Erythroblast (primary cell): ENCODE measurements at regions not wholly inside any gene's neighbourhood (a gene's known extent, or its start where the extent isn't known, plus 50 kb on each side); places are given as distances from the start of the nearest gene placed in this dataset.

Experiments
- GATA1 ChIP-seq: IDR thresholded peaks from 2 replicates; pipeline ENCODE4 v1.6.1; 2011; ENCODE audit warnings: low read depth, mild to moderate bottlenecking, control low read depth, low read length, moderate library complexity
- POLR2A ChIP-seq: IDR thresholded peaks from 2 replicates; pipeline ENCODE4 v1.6.1; 2011; ENCODE audit warnings: mild to moderate bottlenecking, low read length

GRCh38 chr4:170269950-170270349 is 180.2 kb upstream of the AADAT start:
- TF ChIP-seq POLR2A (no peak), GATA1 (no peak)
